Superior temporal gyrus (tissue), 1 donor: ENCODE measurements at regions not wholly inside any gene's neighbourhood (a gene's known extent, or its start where the extent isn't known, plus 50 kb on each side); places are given as distances from the start of the nearest gene placed in this dataset.

ENCODE experiments used
- DNase-seq: peaks from one replicate; pipeline ENCODE4 v3.0.0-alpha.2; 2016; ENCODE audit errors: extremely low spot score

DNA sequence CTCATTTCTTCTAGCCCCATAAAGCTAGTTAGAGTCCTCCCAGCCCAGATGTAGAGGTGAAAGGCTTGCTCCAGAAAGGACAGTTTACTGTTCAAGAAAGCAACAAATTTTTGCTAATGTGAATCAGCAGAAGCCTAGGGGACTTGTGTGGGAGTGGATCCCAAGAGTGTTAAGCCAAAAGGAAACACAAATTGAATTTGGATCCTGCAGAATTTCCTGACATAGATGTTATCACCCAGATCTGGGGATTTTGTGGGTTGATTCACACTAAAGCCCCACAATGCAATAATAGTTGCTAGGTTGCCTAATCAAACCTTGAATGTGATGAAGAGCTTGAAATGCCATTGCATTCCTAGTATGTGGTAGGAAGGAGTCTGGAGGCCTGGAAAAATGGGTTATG, 135.2 kb upstream of the HS3ST3A1 start:
- no peak for DNase-seq

DNA sequence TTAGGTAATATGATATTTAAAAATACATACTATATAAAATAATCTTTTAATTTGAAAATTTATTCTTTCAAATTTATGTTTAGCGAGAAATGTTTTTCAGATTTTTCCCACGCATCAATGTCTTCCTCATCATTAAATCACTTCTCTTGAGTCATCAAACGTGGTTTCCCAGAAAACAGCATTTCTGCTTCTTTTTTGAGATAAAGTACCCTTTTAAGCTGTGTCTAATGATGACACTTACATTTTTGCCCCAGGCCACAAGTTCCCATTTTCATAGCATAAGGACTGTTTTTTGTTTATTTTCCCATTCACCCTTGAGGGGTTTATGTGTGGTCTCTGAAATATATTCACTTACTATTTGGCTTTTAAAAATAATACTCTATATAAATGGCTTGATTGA, 139.0 kb upstream of the HS3ST3A1 start:
- no peak for DNase-seq

DNA sequence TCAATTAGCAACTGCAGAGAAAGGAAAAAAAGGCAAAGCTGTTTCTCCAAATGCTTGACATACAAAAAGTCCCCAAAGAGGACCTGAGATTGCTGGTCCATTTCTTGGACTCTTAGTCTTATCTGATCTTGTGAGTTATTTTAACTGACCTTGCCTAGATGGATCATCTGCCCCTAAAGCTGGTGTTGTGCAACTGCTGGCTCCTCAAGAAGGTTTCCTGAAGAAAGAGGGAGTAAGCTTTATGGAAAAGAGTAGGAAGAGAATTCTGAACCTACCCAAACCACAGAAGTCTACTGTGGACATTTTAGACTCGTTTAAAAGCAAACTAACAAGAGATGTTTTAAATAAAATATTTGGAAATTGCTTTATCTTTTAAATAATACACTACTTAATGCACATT, 140.0 kb upstream of the HS3ST3A1 start:
- DNase-seq: no peak

DNA sequence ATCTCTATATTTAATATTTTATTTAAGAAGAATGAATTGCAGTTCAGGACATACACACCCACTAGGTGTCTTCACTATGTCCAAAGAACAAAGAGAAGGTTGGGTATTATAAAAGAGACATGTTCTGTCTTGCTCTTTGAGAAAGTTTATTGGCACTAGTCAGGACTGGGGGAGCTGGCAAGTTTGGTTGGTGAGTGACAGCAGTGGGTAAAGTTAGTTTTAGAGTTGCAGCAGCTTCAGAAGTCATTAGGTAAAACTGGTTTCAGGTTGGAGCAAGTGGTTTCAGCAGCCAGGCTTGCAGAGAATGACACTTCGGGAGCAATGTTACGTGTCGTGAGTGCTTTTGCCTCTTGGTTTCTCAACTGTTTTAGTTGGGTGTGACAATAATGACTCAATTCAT, 142.2 kb upstream of the HS3ST3A1 start:
- DNase-seq: no peak

DNA sequence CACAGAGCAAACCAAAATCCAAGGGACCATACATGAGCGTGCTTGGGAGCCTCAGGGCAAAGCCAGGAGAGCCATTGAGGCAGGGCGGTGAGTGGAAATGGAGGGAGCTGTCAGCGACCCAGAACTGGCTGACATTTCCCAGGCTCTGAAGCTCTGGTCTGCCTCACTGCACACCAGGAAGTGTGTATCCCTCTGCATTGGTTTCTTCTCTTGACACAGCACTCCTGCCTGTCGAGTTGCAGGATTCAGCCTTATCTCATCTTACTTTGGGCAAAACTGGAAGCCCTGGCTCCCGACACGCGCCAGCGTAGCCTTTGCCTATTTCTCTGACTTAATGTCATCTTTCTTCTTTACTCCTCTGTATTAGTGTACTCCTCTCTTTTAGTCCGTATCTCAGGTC, 144.7 kb upstream of the HS3ST3A1 start:
- DNase-seq: no peak

DNA sequence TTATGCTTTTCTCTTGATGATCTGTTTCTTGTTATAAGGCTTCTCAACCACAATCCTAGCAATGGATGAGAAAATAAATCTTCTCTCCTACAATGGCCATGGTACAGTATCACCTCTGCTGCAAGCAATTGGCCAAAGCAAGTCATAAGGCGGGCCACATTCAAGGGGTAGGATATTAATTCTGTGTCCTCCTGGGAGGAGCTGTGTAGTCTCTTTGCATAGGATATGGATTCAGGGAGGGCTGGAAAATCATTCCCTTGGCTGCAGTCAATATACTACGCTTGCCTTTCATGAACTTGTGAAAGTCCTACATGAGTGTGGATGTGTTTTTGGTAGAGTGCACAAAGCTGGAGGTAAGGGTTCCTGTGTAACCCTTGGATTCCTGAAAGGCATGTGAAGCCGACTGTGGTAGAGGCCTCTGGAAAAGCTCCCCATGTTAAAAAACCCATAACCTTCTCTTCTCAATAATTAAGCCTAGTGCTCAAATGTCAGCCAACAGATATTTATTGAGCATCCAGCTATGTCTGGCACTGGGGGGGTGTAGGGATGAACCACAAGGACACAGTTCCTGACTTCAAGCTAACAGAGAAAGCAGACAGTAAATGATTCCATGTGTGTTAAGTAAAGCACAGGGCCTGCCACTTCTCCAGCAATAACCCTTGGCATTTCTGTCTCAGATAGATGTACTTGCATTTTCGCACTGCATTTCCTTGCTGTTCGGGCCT, 147.6 kb upstream of the HS3ST3A1 start:
- no peak for DNase-seq

DNA sequence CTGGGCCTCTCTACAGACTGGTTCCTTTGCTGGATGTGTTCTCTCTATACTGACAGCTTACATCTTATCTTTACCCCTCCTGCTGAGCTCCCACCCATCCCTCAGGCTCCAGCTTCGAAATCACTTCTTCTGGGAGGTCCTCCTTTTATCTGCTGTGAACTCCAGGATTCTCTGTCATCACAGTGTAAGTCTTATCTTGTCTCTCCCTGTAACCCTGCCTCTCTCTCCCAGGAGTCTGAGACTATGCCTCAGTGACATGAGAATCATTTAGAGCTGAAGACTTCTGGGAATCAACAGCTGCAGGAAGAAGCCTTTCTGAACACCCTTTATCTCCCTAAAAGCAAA, 148.1 kb upstream of the HS3ST3A1 start:
- DNase-seq: no peak

DNA sequence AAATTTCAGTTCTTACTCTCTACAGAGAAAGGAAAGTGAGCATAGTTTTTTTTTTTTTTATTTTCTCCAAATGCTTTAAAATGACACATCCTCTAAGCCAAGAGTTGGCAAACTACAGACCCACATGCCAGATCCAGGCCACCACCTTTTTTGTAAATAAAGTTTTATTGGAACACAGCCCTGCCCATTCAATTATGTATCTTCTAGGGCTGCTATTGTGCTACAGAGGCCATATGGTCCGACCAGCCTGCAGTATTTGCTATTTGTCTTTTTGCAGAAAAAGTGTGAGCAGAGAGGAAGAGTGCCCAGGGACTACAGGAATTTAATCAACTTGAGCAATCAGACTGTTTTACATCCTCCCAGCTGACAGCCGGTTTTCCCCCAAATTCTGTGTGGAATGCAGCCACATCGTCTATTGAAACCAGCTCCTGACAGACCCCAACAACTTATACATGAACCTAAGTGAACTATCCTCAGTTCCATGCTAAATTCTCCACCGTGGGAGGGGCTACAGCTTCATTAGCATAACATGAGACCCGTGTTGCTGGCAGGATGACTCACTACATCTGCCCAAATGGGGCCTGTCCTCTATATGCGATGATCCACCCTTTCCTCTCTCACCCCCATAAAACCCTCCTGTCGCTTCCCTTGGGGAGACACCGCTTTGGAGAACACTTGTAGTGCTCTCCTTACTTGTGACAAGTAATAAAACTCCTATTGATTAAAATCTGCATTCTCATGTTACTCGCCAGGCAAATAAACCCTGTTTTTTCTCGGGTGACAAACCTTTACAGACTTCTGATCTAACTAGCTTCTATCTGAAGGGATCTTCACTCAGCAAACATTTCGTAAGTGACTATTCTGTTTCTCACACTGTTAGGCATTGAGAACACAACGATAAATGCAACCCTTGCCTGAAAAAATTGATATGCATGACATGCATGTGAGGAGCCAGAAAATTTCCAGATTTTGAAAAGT, 149.4 kb upstream of the HS3ST3A1 start:
- DNase-seq: no peak

DNA sequence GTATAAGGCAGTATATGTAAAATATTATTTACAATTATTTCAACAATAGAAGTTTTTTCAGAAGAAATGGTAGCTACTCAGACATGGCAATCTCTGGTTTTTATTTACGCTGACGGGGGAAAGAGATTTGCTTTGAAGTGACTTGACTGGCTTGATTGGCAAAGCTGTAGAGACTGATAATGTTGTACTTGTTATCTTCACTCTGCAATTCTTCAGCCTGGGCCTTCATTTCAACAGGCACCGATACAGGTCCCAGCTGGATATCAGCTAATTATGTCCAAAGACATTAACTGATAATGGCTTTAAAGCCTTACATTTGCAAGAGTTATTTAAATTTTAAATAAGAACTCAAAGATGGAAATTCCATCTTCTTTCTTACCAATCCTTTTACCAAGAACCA, 151.4 kb upstream of the HS3ST3A1 start:
- no peak for DNase-seq

DNA sequence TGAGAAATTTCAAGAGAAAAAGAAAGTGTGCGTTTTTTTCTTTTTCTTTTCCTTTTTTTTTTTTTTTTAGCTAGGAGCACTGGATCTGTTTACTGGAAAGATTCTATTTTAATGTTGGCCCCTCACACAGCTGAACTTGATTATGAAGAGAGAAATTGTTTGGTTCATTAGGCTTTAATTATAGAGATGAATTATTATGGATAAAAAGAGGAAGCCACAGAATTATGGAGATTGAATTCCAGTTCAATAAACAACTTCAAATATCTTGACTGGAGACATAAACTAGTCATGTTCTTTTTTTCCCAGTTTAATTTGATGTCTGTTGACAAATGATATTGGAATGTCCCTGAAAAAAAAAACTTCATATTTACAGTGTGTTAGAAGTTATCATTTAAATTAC, 152.0 kb upstream of the HS3ST3A1 start:
- no peak for DNase-seq

DNA sequence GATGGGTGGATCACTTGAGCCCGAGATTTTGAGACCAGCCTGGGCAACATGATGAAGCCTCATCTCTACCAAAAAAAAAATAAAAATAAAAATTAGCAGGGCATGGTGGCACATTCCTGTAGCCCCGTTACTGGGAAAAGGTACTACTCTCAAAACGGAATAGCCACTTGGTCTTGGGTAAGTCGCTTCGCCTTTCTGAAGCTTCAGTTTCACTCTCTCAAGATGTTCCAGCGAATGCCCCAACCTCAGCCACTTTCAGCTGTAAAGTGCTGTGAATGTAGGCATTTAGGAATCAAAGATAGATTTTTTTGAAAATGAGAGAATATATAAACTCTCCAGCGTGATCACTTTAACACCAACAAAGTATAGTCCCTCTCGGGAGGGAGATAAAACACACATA, 154.1 kb upstream of the HS3ST3A1 start:
- no peak for DNase-seq

DNA sequence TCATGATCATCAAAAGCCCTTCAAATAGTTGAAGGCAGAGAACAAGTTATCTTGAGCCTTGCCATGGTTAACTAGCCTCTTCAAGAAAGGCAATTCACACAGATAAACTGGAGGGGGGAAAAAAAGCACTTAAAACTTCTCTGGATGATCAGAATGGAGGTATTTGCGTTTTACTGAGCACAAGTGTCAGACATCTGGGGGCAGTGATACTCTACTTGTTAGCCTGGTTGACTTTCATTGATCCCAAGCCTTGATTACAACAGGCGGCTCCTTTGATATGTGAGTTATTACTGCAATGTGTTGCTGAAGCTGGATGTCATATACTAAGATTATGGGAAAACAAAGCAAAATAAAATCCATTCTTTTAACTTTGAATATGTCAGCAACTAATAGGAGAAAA, 155.0 kb upstream of the HS3ST3A1 start:
- DNase-seq: no peak

DNA sequence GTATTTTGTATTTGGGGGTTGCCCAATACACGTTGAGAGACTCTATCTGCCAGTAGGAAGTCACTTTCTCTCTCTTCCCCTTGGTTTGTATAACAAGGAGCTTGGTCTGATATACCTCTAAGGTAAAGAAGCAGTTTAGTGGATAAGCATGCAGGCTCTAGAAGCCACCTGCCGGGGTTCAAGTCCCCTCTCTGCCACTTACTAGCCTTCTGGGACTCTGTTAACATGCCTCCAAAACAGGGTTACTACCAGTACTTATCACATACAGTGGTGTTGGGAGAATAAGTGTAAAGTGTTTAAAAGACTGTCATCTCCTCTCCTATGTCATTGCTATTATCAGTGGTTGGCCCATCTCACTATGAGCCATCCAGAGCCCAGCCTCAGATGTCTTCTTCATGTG, 156.1 kb upstream of the HS3ST3A1 start:
- DNase-seq: no peak

DNA sequence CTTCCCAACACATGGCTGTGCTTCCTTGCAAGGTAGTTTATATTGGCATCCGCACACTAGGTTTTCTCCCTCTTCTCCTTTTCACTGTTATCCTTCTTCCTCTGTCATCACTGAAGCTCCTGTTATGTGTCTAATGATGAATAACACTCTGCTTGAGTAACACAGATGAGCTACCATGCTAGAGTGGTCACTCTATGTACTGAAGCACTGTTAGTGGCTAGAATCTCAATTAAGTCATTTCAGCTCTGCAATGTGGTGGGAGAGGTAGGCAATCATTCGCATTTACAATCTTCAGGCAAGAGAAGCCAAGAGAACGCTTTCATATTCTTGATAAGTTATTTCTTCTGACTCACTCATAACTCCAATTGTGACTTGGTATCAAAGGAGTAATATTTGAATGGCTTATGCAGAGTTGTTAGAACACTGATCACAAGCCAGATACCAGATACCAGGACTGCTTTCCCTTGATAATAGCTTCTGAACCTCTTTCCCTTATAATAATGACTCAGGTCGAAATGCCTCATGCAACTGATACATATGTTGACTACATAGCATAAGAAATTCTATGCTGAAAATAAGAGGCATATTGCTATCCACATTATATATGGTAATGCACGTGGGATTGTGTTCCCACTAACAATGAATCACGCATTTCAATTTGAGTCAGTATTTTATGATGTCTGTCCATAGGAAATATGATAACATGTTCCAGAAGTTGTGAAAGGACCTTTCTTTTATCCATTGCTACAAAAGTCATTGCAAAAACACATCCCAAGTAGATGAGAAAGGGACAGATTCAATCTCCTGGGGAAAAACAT, 158.0 kb upstream of the HS3ST3A1 start:
- no peak for DNase-seq

DNA sequence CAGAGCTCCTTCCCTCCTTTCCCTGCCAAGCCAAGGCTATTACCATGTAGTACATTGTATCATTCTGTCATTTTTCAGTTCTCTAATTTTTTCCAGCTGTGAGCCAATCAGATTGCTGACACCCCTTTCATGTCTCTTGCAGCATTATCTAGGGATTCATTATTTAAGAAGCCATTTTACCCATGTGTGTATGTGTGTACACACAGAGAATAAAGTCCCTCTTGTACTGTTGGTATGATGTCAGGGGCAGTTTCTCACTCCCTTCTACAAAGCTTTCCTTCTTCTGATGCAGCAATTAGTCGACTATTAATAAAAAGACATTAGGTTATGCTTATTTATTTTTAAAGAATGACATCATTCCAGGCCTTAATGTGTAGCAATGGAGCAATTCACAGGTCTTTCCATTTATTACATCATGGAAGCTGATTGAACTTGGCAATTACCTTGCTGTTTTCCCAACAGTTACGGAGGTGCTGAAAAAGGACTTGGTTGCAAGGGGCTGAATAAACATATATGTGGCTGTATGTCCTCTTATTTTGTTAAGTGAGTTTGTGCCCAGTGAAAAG, 159.4 kb upstream of the HS3ST3A1 start:
- DNase-seq: no peak

DNA sequence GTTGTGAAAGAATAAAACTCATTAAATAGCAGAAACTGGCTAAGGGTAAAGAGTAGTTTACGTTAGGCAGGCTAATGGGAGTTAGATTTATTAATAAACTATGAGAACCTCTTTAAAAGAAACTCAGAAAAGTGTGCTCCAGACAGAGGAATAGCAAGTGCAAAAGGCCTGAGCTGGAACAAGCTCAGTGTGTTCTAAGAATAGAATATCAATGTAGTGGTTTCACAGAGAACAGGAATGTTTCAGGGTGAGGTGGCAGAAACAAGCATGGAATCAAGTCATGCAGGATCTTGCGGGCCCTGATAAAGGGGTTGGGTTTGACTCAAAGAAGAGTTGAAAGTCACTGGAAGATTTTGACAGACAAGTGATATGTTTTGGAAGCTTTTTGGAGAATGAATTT, 164.0 kb upstream of the HS3ST3A1 start:
- no peak for DNase-seq

DNA sequence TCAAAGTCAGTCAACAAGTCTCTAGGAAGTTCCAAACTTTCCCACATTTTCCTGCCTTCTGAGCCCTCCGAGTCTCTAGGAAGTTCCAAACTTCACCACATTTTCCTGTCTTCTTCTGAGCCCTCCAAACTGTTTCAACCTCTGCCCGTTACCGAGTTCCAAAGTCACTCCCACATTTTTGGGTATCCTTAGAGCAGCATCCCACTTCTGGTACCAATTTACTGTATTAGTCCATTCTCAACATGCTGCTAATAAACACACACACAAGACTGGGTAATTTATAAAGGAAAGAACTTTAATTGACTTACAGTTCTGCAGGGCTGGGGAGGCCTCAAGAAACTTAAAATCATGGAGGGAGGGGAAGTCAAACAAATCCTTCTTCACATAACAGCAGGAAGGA, 169.0 kb upstream of the HS3ST3A1 start:
- DNase-seq: no peak

DNA sequence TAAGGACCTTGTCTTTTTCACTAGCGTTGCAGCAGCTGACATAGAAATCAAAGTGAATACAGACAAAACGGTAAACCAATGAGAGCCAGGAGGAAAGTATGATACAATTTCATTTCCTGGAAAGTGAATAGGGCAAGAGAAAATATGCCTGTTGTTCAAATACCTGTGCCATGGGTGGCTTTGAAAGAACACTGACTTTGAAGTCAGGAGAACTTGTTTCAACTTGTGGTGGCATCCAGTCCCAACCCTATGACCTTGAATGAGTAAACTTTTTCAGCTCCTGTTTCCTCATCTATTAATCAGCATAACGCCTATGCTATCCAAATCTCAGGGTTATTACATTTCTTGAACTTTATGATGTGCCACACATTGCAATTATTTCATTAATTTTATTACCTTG, 173.7 kb upstream of the HS3ST3A1 start:
- no peak for DNase-seq

DNA sequence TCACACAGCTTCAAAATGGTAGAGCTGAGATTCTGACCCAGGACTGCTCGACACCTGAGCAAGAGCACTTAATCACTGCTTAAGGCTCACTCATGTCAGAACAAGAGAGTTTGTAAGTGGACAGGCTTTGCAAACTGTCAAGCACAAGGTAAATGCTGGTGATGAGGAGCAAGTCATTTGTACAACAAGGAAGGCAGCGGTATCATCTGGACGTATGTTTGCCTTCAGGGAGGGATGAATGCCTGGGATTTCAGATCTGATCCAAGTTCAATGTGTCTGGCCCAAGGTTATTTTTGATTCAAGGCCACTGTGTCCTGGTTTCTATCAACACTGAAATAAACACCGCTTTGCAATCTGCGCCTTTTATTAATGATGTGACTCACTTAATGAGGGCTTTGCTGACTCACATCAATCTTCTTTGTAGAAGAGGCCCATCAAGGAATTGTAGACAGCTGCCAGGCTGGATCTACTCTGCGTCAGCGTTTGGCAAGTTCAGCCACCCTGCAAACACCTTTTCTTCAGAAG, 174.4 kb upstream of the HS3ST3A1 start:
- no peak for DNase-seq

DNA sequence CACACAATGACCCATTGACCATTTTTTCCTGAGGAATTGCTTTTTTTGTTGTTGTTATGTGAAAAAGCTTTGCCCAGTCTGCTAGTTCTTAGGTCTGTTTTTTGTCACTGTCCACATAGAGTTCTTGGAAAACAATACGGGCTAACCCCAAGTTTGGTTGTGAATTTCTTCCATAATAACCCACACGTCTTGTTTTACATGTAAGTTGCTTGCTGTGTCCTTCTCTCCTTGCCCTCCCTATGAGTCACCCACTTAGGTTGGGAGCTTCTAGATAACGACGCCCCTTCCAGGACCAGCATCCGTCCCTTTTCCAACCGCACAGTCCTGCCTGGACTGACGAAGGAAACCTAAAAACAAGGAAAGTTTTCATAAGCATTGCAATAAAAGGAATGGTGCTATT, 175.3 kb upstream of the HS3ST3A1 start:
- DNase-seq: no peak

DNA sequence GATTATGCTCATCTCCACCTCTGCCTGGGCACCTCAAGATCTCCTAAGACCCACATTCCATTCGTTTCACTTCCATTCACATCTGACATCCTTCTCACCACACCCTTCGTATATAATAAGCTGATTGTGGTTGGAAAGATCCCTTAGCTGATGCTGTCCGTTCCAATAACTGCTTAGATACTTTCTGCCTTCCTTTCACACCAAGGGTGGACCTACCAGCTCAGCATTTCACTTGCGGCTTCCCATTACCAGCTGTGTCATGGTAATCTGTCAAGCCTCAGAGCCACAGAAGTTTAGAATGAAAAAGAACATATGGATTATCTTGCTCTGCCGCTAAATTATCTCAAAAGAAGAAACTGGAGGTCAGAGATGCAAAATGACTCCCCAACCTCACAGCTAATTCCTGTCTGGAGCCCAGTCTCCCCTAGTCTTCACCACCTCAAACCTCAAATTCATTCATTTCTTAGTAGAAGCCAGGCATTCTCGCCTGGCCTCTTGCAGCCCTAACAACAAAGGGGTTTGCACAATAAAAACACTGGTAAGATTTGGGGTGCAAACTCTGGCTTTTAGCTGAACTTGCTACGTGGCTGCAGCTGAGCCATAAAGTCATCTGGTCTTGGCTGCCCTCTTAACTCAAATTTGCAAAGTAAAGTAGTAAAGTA, 182.8 kb upstream of the HS3ST3A1 start:
- DNase-seq: no peak
